Keratinocyte (primary cell): ENCODE measurements at regions not wholly inside any gene's neighbourhood (a gene's known extent, or its start where the extent isn't known, plus 50 kb on each side); places are given as distances from the start of the nearest gene placed in this dataset.

Source experiments
- DNase-seq: peaks from one replicate; pipeline ENCODE4 v3.0.0-alpha.2; 2011; ENCODE audit warnings: low read depth, missing footprints, low spot score
- FAIRE-seq: peaks from 2 replicates; lab custom pipeline; 2011; peaks lifted over from hg19 to GRCh38; lab: Jason Lieb, UNC
- H2AFZ ChIP-seq: 2 replicates; pipeline ENCODE4 v1.6.0; 2012; ENCODE audit warnings: low read length, control low read depth, inconsistent platforms; ENCODE audit not compliant: control insufficient read depth
- H3K27ac ChIP-seq: 2 replicates; pipeline ENCODE4 v1.5.1; 2011; ENCODE audit warnings: low read length; ENCODE audit not compliant: control insufficient read depth, insufficient read depth
- H3K27me3 ChIP-seq: 3 replicates; pipeline ENCODE4 v1.6.0; 2011; ENCODE audit warnings: low read length; ENCODE audit not compliant: control insufficient read depth, insufficient read depth; ENCODE audit errors: extremely low read depth
- H3K36me3 ChIP-seq, 2 experiments: 2 replicates in 1 of 2; 3 replicates in 1 of 2; pipeline ENCODE4 v1.5.1; 2011; ENCODE audit warnings: low read length in 2 of 2, mild to moderate bottlenecking in 1 of 2; ENCODE audit not compliant: control insufficient read depth in 2 of 2, insufficient read depth in 2 of 2; ENCODE audit errors: extremely low read depth in 1 of 2
- H3K4me1 ChIP-seq: 3 replicates; pipeline ENCODE4 v1.5.1; 2011; ENCODE audit warnings: low read length; ENCODE audit not compliant: control insufficient read depth, insufficient read depth; ENCODE audit errors: extremely low read depth
- H3K4me2 ChIP-seq: 3 replicates; pipeline ENCODE4 v1.6.0; 2011; ENCODE audit warnings: low read depth, low read length; ENCODE audit not compliant: control insufficient read depth, insufficient read depth; ENCODE audit errors: extremely low read depth
- H3K4me3 ChIP-seq, 3 experiments: fragments of 200-600 bp in 1 of 3; sonication (generic) in 1 of 3; 2 replicates in 2 of 3; 3 replicates in 1 of 3; pipeline ENCODE4 v1.5.1; 2011 to 2016; ENCODE audit warnings: low read length in 3 of 3, mild to moderate bottlenecking in 3 of 3, control low read depth in 2 of 3, inconsistent platforms in 1 of 3, low read depth in 1 of 3, mixed read lengths in 1 of 3, mixed run types in 1 of 3, moderate library complexity in 1 of 3; ENCODE audit not compliant: control insufficient read depth in 2 of 3, insufficient read depth in 2 of 3; ENCODE audit errors: extremely low read depth in 1 of 3
- H3K79me2 ChIP-seq: 2 replicates; pipeline ENCODE4 v1.6.0; 2012; ENCODE audit warnings: low read length; ENCODE audit not compliant: control insufficient read depth, insufficient read depth
- H3K9ac ChIP-seq: 3 replicates; pipeline ENCODE4 v1.6.0; 2011; ENCODE audit warnings: low read length; ENCODE audit not compliant: control insufficient read depth, insufficient read depth; ENCODE audit errors: extremely low read depth
- H3K9me1 ChIP-seq: 3 replicates; pipeline ENCODE4 v1.6.0; 2011; ENCODE audit warnings: low read length; ENCODE audit not compliant: control insufficient read depth, insufficient read depth; ENCODE audit errors: extremely low read depth
- H3K9me3 ChIP-seq: 2 replicates; pipeline ENCODE4 v1.5.1; 2012; ENCODE audit warnings: low read depth, low read length; ENCODE audit not compliant: control insufficient read depth
- H4K20me1 ChIP-seq: 3 replicates; pipeline ENCODE4 v1.6.0; 2011; ENCODE audit warnings: low read length; ENCODE audit not compliant: control insufficient read depth, insufficient read depth; ENCODE audit errors: extremely low read depth
- EZH2 ChIP-seq: IDR thresholded peaks from one replicate; pipeline ENCODE4 v1.6.1; 2012; ENCODE audit warnings: inconsistent platforms, mild to moderate bottlenecking, low read length, moderate library complexity
- dilution Hi-C: fragments of 300-500 bp; cut with MboI; formaldehyde crosslinking; loops from one replicate; pipeline ENCODE4 v1.7.0; 2020; ENCODE audit warnings: low sequenced_read_pairs; ENCODE audit not compliant: extremely low pct_ligation_motif_present
- TF ChIP-seq, protein P1 (sequence below), 3 experiments: IDR thresholded peaks in 1 of 3; conservative IDR thresholded peaks in 1 of 3; optimal IDR thresholded peaks in 1 of 3; 2 replicates in 2 of 3; 3 replicates in 1 of 3; pipeline versions ENCODE3 to v1.5.1; 2011; ENCODE audit warnings: low read length in 3 of 3, mild to moderate bottlenecking in 3 of 3, moderate library complexity in 2 of 3, control low read depth in 1 of 3, inconsistent platforms in 1 of 3; ENCODE audit not compliant: insufficient read depth in 2 of 3; ENCODE audit errors: extremely low read depth in 1 of 3

DNA sequence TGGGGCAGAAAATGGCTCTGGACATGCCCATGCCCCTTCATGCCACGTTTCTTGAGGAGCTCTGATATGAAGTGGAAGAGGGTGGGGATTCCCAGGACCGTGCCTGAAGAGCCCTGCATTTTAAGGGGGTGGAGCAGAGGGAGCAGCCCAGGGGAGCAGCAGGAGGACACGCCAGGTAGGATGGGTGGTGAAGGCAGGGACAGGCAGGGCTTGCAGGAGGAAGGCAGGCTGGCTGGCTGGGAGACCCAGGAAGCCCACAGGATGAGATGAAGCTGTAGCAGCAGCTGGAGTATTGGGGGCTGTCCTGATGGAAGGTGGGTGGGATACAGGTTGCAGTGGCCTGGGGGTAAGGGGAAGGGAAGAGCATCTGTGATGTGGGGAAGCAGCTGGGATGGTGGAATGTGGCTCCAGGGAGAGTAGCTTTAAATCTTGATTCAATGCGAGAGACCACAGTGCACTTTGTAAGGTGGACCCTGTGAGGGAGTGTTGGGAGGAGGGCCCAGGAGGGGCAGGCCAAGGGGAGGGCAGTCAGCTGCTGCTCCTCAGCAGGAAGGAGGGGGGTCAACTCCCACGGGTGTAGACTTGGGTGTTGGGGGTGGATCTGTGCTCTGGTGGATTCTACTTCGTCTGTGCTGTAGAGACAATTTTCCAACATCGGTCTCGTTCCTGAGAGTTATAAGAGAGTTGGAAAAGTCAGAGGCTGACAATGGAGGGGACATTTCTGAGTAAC lies 242.6 kb upstream of the IRX4 start:
- H3K9me1 ChIP-seq, result no peaks in the 10 kb centered on the region
- H3K27me3 ChIP-seq, result no peaks in the 10 kb centered on the region
- H3K9ac ChIP-seq, result no peak overlapping the region
- TF ChIP-seq, protein P1, sequence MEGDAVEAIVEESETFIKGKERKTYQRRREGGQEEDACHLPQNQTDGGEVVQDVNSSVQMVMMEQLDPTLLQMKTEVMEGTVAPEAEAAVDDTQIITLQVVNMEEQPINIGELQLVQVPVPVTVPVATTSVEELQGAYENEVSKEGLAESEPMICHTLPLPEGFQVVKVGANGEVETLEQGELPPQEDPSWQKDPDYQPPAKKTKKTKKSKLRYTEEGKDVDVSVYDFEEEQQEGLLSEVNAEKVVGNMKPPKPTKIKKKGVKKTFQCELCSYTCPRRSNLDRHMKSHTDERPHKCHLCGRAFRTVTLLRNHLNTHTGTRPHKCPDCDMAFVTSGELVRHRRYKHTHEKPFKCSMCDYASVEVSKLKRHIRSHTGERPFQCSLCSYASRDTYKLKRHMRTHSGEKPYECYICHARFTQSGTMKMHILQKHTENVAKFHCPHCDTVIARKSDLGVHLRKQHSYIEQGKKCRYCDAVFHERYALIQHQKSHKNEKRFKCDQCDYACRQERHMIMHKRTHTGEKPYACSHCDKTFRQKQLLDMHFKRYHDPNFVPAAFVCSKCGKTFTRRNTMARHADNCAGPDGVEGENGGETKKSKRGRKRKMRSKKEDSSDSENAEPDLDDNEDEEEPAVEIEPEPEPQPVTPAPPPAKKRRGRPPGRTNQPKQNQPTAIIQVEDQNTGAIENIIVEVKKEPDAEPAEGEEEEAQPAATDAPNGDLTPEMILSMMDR (optimal IDR thresholded peaks at IDR 0.05 in 1 of 3, IDR thresholded peaks at IDR 0.05 in 1 of 3, conservative IDR thresholded peaks at IDR 0.05 in 1 of 3; ENCODE audit: extremely low read depth in 1 of 3, insufficient read depth in 2 of 3, low read length in 3 of 3), result no peak
- TF ChIP-seq EZH2, result no peak
- H3K79me2 ChIP-seq, result no peaks in the 10 kb centered on the region
- no peaks in the 10 kb centered on the region for H3K4me1 ChIP-seq
- FAIRE-seq, result no peak
- H3K9me3 ChIP-seq, result no peaks in the 10 kb centered on the region
- H4K20me1 ChIP-seq, result no peaks in the 10 kb centered on the region
- H2AFZ ChIP-seq, result no peak overlapping the region
- DNase-seq, result no peak
- H3K36me3 ChIP-seq, result no peaks in the 10 kb centered on the region
- no peak overlapping the region for H3K27ac ChIP-seq
- no peak overlapping the region for H3K4me3 ChIP-seq
- H3K4me2 ChIP-seq, result no peak overlapping the region
- dilution Hi-C loops, result no loop called here

DNA sequence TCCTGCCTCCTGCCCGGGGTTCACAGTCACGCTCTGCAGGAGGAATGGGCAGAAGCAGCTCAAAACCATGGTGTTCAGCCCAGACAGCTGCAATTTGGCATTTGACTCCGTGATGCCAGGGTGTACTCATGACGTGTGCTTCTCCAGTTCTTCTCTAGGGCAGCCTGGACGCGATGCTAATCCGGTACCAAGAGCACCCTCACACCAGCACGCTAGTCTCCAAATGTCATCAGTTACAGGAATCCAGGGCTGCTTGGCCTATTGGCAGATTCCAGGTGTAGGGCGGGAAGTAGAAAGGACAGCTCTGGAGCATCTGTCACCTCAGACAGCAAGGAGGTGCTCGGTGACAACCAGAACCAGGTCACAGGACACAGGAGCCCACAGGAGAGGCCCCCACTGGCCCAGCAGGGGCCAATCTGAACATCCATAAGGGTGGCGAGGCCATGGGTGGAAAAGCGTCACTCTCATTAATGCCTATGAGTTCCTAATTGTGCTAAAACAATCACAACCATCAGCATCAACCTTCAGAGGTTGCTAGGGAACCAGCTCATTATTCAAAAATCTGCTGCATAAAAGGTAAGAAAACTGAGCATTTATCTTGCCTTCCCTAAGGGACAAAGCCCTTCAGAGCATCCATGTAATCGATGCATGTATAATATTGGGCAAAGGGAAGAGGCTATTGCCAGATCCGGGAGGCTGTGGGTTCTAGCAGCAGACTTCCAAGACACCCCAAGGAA lies 241.9 kb upstream of the IRX4 start:
- H3K9me1 ChIP-seq, result no peaks in the 10 kb centered on the region
- FAIRE-seq (no peak), DNase-seq (no peak)
- dilution Hi-C loops, result no loop called here
- no peak overlapping the region for H3K27ac ChIP-seq
- H4K20me1 ChIP-seq, result no peaks in the 10 kb centered on the region
- H3K36me3 ChIP-seq, result no peaks in the 10 kb centered on the region
- no peak overlapping the region for H2AFZ ChIP-seq
- no peaks in the 10 kb centered on the region for H3K9me3 ChIP-seq
- H3K4me3 ChIP-seq, result no peak overlapping the region
- no peaks in the 10 kb centered on the region for H3K27me3 ChIP-seq
- TF ChIP-seq EZH2, result no peak
- TF ChIP-seq, protein P1 (optimal IDR thresholded peaks at IDR 0.05 in 1 of 3, IDR thresholded peaks at IDR 0.05 in 1 of 3, conservative IDR thresholded peaks at IDR 0.05 in 1 of 3; ENCODE audit: extremely low read depth in 1 of 3, insufficient read depth in 2 of 3, low read length in 3 of 3), result no peak
- no peaks in the 10 kb centered on the region for H3K4me1 ChIP-seq
- H3K4me2 ChIP-seq, result no peak overlapping the region
- no peaks in the 10 kb centered on the region for H3K79me2 ChIP-seq
- no peak overlapping the region for H3K9ac ChIP-seq
